Psoas muscle (tissue), 7 donors: ENCODE measurements at regions not wholly inside any gene's neighbourhood (a gene's known extent, or its start where the extent isn't known, plus 50 kb on each side); places are given as distances from the start of the nearest gene placed in this dataset.

Source experiments
- ATAC-seq, 4 donors: fragments of 200-7000 bp; cut with Tn5 transposase; one replicate each; pipeline ENCODE4 v1.9.1; 2020; ENCODE audit warnings: moderate library complexity in 3 of 4, mild to moderate bottlenecking in 2 of 4
- DNase-seq, 2 donors: peaks; one replicate each; pipeline ENCODE4 v3.0.0-alpha.2; 2020
- H3K27ac ChIP-seq: fragments of 200-600 bp; one replicate; pipeline ENCODE4 v1.8.0; 2022
- H3K27me3 ChIP-seq, 3 donors: fragments of 200-600 bp in 1 of 3; one replicate each; pipeline versions ENCODE4 v1.6.1 to v1.8.0; 2013 to 2022; ENCODE audit warnings: low read length in 2 of 3, mild to moderate bottlenecking in 2 of 3, moderate library complexity in 1 of 3; ENCODE audit not compliant: insufficient read depth in 3 of 3
- H3K36me3 ChIP-seq, 2 donors: fragments of 200-600 bp in 1 of 2; one replicate each; pipeline versions ENCODE4 v1.6.1 to v1.8.0; 2013 to 2022; ENCODE audit warnings: low read depth in 1 of 2, mild to moderate bottlenecking in 1 of 2, moderate library complexity in 1 of 2; ENCODE audit not compliant: insufficient read depth in 1 of 2
- H3K4me1 ChIP-seq: fragments of 200-600 bp; one replicate; pipeline ENCODE4 v1.8.0; 2022
- H3K4me3 ChIP-seq: fragments of 200-600 bp; one replicate; pipeline ENCODE4 v1.8.0; 2022; ENCODE audit warnings: mild to moderate bottlenecking
- H3K9me3 ChIP-seq: fragments of 200-600 bp; one replicate; pipeline ENCODE4 v1.8.0; 2022
- CTCF ChIP-seq: fragments of 200-600 bp; IDR thresholded peaks from one replicate; pipeline ENCODE4 v1.8.0; 2022; ENCODE audit warnings: antibody characterized with exemption
- WGBS, 3 donors: extraction: QIAGEN DNeasy Blood & Tissue Kit; methylation state at CpG; one replicate each; pipeline versions ENCODE4 v1.1.6 to v1.1.7; 2013; 5-methylcytosine and 5-hydroxymethylcytosine counted together
- intact Hi-C, 2 donors: fragments of 100-400 bp; cut with DNase I; formaldehyde crosslinking; loops; one replicate each; pipeline versions ENCODE4 v1.11.0 to v1.14.2; 2022
- donor health status: healthy with polysubstance abuse.
- donor health status: DM: no; HTN: no; CAD: no; lungs with moderate emphysema.
- donor health status: Bipolar disorder and iron deficiency.
- donor health status: healthy.
- donor health status: DM: yes; HTN: yes; CAD: no.
- donor health status: DM: no; HTN: no; CAD: no.
- donor health status: DM: yes; HTN: yes; CAD: no.

GRCh38 chr4:132527817-132528216, 621.3 kb upstream of the PCDH10 start:
- no peak for ATAC-seq
- no peak overlapping the region for H3K27ac ChIP-seq

GRCh38 chr4:132530861-132531260, 618.2 kb upstream of the PCDH10 start:
- 16 to 30% (median 24%) methylated on average over 2 of the region's 2 CpGs for WGBS, 3 donors

More at GRCh38 chr4:132527817-132528216, 621.3 kb upstream of the PCDH10 start:
- 42 to 51% (median 50%) methylated on average over 1 of the region's 1 CpG for WGBS, 3 donors
- Histone ChIP-seq H3K36me3 (no peaks in the 10 kb centered on the region), H3K27me3 (no peaks in the 10 kb centered on the region), H3K9me3 (no peaks in the 10 kb centered on the region), H3K4me1 (no peaks in the 10 kb centered on the region), H3K4me3 (no peak overlapping the region)
- no peak for DNase-seq
- intact Hi-C loops = no loop called here
- no peak for TF ChIP-seq CTCF

GRCh38 chr4:132540268-132540667, 608.8 kb upstream of the PCDH10 start:
- ATAC-seq (no peak), DNase-seq (no peak)
- intact Hi-C loops = no loop called here
- Histone ChIP-seq H3K27ac (no peak overlapping the region), H3K27me3 (no peaks in the 10 kb centered on the region), H3K4me1 (no peaks in the 10 kb centered on the region), H3K4me3 (no peak overlapping the region), H3K9me3 (no peaks in the 10 kb centered on the region), H3K36me3 (no peaks in the 10 kb centered on the region)
- 80 to 91% (median 80%) methylated on average over 1 of the region's 1 CpG for WGBS, 3 donors
- no peak for TF ChIP-seq CTCF

More at GRCh38 chr4:132530861-132531260, 618.2 kb upstream of the PCDH10 start:
- no peak overlapping the region for H3K27ac ChIP-seq
- TF ChIP-seq CTCF = no peak
- ATAC-seq (no peak), DNase-seq (no peak)
- no peaks in the 10 kb centered on the region for H3K9me3 ChIP-seq
- H3K27me3 ChIP-seq = no peaks in the 10 kb centered on the region
- no peaks in the 10 kb centered on the region for H3K36me3 ChIP-seq
- H3K4me3 ChIP-seq = no peak overlapping the region
- intact Hi-C loops = no loop called here
- no peaks in the 10 kb centered on the region for H3K4me1 ChIP-seq

- WGBS, 3 donors = 62 to 71% (median 66%) methylated on average over 4 of the region's 4 CpGs
- H3K27ac ChIP-seq = no peak overlapping the region
- no peak for TF ChIP-seq CTCF
- H3K27me3 ChIP-seq = no peaks in the 10 kb centered on the region
- intact Hi-C loops = no loop called here
- no peaks in the 10 kb centered on the region for H3K36me3 ChIP-seq
- no peak for ATAC-seq
- DNase-seq = no peak
- H3K9me3 ChIP-seq = no peaks in the 10 kb centered on the region
- H3K4me3 ChIP-seq = no peak overlapping the region
- no peaks in the 10 kb centered on the region for H3K4me1 ChIP-seq
Observed at GRCh38 chr4:132540797-132541196, 608.3 kb upstream of the PCDH10 start.

GRCh38 chr4:132542228-132542627, 606.9 kb upstream of the PCDH10 start:
- Histone ChIP-seq H3K27ac (no peak overlapping the region), H3K4me1 (no peaks in the 10 kb centered on the region), H3K27me3 (no peaks in the 10 kb centered on the region), H3K4me3 (no peak overlapping the region), H3K36me3 (no peaks in the 10 kb centered on the region), H3K9me3 (no peaks in the 10 kb centered on the region)
- intact Hi-C loops = no loop called here
- ATAC-seq (no peak), DNase-seq (no peak)
- TF ChIP-seq CTCF = no peak
